NCI-H526 treated with DMSO at 0.1 percent for 48 hours (cell line): ENCODE measurements at regions not wholly inside any gene's neighbourhood (a gene's known extent, or its start where the extent isn't known, plus 50 kb on each side); places are given as distances from the start of the nearest gene placed in this dataset.

Source experiments
- DNase-seq: peaks from one replicate; lab custom pipeline; 2025; lab: John Stamatoyannopoulos, UW

DNA sequence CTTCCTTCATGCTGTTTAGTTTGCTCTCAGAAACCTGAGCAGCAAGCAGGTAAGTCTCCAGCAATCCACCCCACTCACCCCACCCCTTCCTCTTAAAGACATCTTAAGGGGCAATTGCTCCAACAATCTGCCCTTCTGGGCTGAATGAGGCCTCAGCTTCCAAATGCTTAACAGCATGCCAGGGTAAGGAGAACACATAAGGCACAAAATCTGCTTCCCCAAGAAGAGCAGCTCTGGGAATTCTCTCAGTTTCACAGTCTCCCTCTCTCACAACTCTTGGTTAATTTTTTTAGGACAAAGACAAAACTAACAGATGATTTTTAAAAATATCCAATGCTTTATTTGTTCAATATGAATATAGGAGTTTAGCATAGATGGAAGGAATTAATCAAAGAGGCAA is 288.9 kb upstream of the CCDC196 start:
- DNase-seq: no peak

DNA sequence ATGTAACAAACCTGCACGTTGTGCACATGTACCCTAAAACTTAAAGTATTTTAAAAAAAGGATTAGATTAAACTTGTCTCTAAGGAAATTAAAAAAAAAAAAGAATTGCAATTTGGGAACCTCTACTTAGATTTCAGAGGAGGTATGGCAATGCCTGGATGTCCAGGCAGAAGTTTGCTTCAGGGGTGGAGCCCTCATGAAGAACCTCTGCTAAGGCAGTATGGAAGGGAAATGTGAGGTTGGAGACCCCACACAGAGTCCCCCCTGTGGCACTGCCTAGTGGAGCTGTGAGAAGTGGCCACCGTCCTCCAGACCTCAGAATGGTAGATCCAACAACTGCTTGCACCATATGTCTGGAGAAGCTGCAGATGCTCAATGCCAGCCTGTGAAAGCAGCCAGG is 279.6 kb upstream of the CCDC196 start:
- DNase-seq: no peak

DNA sequence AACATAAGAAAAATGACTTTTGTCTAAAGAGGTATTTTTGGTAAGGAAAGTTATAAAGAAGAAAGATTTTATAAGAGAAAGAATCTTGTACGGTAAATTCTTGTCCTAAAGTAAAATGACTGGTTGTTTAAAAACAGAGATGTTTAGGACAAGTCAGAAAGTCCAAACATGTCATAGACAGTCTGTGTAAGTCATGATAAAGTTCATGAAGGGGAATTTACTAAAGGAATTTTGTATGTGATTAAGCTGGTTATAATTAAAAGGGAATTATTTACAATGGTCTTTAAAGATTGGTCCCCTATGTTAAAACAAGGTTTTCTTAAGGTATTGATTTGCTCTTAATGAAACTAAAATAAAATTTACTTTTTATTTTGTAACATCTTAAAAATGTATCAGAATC is 269.4 kb upstream of the CCDC196 start:
- no peak for DNase-seq

DNA sequence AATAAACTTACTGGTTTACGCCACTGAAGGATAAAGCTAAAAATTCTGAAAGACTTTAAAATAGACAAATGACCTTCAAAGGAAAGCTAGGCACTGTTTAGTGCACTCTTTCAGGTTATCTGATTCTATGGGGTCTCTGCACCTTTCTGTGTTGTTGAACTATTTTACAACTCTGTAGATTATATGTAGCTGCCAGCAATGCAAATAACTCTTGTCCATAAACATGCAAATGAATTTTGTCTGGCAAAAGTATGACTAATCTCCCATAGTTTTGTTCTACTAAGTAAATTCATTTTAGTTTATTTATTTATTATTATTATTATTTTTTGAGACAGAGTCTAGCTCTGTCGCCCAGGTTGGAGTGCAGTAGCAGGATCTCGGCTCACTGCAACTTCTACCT is 266.3 kb upstream of the CCDC196 start:
- DNase-seq: peak; percentile 48

DNA sequence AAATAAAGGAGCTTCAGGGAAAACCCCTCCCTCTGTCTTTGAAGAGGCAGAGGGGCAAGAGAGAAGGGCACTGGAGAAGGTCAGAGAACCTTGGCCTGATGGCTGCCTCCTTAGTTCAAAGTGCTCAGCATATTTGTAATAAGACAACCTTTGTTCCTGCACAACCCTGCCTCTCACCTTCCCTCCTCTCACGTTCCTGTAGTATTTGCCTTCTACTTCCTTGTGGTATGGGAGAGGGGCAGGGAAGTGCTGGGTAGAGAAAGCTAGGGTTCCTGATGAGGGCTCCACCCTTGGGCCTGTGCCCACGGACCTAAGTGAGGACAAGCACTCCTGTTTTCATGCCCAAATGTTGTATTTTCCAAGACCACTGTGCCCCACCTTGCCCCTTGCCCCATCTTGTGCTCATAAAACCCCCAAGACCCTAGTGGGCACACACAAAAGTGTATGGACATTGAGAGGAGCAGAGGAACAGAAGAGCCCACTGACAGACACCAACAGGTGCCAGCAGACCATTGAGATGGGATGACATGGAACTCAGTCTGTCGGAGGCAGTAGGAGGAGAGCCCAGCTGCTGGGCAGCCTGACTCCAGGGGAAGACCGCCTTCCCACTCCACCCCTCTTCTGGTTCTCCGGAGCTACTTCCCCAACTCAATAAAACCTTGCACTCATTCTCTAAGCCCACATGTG is 261.5 kb upstream of the CCDC196 start:
- DNase-seq: no peak

DNA sequence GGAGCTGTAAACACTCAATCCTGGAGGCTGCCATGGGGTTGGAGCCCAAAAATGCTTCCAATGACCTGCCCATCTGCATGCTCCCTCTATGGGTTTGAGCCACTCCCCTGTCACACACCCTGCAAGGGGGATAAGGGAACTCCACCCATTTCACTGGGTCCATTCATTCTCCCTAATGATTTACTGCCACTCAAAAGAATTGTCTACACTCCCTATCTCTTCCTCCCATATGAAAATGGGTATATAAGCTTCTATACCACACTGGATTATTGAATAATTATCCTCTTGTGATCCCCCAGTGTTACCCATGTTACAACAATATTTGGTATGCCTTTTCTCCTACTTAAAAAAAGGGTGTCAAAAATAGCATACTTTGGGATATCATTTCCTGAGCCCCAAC is 260.8 kb upstream of the CCDC196 start:
- DNase-seq: no peak

DNA sequence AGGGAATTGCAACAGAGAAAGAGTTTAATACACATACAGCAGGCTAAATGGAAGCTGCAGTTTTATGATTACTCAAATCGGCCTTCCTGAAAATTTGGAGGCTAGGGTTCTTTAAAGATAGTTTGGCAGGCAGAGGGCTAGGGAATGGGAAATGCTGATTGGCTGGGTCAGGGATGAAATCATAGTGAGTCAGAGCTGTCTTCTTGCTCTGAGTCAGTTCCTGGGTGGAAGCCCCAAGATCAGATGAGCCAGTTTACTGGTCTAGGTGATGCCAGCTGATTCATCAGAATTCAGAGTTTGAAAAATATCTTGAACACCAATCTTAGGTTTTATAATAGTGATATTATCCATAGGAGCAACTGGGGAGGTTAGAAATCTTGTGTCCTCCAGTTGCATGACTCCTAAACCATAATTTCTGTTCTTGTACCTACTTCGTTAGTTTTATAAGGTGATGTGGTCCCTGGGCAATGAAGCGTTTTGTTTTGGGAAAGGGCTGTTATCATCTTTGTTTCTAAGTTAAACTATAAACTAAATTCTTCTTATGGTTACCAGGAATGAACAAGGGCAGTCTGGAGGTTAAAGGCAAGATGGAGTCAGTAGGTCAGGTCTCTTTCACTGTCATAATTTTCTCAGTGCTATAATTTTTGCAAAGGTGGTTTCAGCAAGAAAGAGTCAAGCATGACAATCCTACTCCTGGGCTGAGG is 257.8 kb upstream of the CCDC196 start:
- no peak for DNase-seq

DNA sequence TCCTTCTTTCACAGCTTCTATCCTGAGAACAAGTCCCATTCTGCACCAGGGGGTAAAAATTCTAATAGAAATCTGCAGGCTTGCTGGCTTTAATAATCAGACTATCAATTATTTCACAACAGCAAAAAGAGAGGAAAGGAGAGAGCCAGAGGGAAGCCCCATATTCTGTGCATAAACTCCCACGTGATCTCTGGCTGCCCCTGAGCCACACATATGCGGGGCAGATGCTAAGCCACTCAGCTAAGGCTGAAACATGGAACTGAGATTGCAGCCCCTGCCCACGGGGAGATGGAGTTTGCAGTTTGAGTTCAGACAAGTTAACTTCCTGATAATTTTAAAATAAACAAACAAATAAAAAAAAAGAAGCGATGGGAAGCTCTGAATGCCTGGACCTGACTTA is 254.4 kb upstream of the CCDC196 start:
- no peak for DNase-seq

DNA sequence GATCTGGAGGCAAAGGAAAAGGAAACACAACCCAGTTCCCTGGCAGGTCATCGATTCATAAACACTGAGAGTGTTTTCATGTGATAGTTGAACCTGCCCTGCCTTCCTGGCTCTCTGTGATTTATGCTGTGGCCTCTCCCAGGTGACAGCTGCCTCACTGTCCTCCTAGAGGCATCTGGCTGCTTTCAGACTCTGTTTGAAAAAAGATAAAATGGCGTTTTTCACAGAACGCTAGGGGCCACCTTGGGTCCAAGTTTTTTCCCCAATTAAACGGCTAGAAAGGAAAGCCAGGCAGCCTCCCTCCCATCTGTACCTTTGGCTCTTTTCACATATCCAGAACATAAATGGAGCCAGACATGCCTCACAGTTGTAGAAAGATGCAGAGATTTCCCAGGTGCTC is 252.6 kb upstream of the CCDC196 start:
- DNase-seq: no peak

DNA sequence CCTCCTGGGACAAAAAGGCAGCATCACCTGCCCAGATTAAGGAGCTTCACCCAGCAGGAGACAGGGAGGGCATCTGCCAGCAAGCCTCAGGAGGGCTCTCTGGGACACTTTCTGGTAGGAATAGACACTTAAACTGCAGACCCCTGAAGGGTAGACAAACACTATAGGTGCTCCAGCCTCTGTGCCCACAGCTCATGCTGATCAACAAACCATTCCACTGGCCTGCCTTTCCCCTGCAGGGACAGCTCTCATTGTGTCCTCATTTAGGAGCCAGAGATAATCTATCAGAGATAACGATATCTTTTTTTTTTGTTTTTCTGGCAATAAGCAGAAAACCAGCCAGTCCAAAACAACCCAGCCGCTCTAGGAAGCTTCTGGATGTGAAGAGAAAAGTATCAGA is 251.8 kb upstream of the CCDC196 start:
- no peak for DNase-seq

DNA sequence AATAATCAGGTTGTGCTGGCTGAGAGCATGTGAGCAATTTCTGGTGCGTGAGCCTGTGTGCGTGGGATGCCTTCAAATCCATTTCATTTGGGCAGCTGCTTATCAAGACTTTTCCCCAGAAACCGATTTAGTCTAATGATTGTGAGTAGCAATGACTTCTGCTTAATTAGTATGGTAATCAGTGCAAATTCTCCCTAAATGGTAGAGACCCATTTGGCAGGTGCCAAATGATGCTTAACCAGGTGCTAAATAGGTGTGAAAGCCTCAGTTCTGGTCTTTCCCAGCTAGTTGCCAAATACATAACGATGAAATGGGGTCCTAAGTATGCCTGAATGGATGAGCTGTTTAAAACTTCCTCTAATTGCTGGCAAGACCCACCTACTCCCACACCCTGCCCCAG is 248.4 kb upstream of the CCDC196 start:
- DNase-seq: no peak

DNA sequence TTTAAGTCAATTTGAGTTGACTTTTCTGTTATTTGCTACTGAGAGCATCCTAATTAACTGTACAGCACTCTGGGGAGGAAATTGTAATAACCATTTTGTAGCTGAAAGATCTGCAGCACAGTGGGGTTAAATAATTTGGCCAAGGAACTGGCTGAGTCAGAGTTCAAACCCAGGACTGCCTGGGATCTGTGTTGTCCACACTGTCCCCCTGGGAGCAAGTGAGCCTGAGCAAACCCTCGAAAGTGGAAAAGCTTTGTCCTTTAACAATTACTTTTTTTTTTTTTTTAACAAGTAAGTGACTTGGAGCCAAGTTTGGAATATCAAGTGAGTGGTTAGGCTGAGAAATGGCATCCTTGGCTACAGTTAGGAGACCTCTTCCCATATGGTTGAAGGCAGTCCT is 247.2 kb upstream of the CCDC196 start:
- DNase-seq: no peak

DNA sequence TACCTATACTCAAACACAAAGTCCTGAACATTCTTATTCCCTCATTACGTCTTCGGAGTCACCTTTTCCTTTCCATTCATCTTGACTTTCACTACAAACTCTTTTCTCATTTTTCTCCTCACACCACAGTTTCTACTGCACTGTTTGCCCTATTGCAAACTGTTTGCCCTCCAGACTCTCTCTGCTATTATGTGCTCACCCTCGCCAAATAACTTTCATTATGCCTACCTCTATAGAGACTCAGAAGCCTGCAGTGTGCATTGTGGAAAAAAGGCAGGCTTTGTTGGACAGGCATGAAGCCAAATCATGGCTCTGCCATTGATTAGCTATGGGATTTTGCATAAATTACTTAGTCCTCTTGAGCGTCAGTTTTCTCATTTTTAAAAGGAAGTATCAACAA is 246.6 kb upstream of the CCDC196 start:
- no peak for DNase-seq

DNA sequence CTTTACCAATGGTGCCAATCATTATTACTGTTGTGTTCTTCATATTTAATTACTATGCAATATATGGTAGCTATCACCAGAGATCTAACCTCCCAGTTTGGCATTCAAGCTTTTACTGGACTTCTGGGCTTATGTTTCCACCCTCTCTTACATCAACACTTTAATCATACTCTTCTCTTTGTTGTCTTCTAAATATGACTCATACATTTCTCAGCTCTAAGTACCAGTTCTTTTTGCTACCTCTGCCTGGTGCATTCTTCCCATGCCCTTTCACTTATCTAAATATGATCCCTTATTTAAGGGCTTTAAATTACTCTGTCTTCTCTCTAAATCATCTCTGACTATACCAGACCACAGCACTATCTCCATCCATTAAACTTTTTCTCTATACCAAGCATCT is 246.1 kb upstream of the CCDC196 start:
- no peak for DNase-seq

DNA sequence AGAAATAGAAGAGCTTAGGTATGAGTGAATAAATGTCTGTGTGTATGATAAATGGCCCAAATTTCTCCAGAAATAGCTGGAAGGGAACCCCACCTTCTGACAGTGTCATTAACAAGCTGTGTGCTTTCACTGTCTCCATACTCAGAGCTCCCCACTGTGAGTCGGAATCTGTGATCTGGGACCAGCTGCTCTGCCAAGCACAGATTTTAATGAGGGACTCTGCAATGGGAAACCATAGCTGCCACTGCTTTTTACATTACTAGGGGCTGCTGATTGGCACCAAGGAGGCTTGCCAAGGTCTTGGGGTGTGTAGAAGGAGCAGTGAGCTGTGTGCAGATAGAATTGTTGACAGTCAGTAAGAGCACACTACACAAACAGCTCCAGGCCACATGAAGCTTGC is 244.2 kb upstream of the CCDC196 start:
- DNase-seq: no peak

DNA sequence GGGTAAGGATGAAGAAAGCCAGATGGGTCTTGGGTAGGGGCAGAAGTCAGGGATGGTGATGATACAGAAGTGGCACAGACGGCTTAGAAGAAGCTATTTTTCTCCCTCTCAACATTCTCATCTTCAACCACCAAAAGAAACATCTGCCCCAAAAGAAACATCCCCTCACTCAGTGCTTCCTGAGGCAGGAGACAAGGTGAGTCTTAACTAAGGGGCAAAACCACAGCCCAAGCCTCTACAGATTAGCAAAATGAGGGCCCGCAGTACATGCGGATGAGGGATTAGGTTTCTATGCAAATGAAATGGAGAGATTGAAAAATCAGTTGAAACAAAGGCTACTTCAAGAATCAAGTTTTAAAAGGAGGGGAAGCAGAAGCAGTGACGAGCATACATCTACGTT is 241.3 kb upstream of the CCDC196 start:
- no peak for DNase-seq

DNA sequence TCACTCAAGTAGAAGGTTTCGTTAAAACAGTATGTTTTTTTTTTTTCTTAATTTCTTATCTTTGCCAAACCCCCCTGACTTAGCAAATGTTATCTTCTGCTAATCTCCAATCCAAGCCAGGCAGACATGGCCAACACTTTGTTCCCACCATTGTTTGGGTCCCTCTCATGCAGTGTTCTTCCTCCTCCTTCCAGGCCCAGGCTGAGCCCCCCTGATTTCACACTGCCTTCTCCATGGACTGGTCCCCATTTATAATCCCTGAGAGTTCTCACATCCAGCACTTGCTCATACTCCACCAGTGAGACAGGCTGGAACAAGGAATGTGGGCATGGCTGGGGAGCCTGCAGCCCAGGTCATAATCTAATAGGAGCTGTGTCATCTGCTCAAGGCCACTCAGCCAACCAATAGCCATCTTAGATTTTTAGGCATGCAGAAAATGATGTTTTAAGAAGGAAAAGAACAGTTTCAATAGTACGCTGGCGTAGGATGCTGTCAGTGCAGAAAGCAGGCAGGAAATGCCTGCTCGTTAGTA is 238.4 kb upstream of the CCDC196 start:
- no peak for DNase-seq

DNA sequence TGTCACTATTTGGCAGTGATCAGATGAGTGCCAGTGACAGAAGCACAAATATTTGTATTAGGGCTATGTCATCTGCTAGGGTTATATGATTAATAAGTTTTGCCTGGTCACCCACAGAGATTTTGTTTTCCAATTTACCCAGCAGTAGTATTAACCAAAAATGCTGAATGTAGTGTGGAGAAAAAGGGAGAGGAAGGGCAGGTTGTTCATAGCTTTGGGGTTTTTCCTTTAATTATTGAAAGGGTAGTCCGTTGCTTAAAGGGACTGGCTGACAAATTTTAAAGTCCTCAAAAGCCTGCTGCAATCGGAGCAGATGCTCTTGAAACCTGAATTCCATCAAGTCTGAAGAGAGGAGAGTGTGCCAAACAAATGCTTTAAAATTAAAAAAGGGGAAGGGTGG is 237.9 kb upstream of the CCDC196 start:
- DNase-seq: no peak

DNA sequence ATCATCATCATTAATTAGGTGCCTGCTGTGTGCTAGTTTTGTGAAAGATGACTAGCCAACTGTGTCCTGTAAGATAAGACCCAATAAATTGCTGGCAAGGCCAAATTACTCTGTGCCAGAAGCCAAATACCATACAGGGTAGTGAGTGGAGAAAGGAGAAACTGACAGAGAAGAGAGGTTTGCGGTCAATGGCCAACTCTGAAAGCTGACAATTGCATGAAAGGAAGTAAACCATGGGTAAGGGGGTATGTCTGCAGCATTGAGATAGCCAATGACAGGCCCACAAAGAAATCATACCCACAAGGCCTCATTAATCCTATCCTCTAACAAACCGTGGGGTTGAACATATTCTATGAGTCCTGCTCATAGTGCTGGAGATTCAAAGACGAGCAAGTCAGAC is 236.6 kb upstream of the CCDC196 start:
- DNase-seq: no peak

DNA sequence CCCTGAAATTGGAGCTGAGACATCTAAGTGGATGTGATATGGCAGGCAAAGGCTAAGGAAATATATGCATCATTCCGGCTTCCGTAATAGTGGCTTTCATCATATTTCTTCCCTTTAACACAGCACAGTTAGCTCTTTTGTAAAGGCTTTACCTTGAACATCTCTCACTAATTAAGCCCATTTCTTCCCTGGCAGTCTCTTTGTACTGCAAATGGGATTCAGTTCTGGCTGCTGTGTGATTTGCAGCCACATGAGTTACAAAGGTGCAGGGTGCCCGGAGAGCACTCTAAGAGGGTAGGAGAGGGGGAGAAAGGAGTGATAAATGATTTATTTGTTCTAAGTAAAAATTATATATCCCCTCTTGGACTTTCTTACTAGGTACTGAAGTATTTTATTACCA is 232.1 kb upstream of the CCDC196 start:
- no peak for DNase-seq

DNA sequence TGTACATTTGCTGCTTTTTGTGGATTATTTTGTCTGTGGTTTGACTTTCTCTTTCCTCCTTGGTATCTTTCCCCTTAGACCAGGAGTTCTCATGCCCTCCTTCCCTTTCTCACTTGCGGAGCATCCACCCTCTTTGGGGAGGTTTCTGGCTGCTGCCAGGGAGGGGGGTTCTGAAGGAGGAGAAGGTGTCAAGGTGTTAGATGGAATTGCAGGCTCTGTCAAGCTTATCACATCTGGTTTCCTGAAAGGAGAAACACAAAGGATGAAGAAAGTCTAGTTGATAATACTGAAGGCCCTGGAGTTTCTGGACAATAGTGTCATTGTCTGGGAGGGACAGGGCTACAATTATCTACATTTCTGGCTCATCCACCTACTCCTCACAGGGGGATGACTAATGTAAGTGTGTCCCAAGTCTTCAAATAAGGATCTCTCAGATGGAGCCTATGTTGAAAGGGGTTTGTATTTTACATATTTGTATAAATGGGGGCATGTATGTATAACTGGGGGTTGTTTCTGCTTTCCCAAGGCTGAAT is 217.3 kb upstream of the CCDC196 start:
- DNase-seq: no peak

DNA sequence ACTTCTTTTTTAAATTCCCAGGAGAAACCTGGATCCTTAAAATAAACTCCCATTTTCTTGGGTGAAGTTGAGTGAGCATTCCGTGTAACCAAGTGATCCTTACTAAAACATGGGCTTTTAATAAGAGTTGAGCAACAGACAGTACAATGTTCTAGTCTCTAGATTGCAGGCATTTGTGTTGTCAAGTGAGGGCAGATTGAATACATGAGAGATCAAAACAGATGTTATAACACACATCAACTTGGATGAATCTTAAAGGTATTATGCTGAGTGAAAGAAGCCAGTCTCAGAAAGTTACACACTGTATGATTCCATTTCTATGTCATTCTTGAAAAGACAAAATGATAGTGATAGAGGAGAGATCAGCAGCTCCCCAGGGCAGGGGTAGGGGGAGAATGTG is 213.9 kb upstream of the CCDC196 start:
- no peak for DNase-seq

DNA sequence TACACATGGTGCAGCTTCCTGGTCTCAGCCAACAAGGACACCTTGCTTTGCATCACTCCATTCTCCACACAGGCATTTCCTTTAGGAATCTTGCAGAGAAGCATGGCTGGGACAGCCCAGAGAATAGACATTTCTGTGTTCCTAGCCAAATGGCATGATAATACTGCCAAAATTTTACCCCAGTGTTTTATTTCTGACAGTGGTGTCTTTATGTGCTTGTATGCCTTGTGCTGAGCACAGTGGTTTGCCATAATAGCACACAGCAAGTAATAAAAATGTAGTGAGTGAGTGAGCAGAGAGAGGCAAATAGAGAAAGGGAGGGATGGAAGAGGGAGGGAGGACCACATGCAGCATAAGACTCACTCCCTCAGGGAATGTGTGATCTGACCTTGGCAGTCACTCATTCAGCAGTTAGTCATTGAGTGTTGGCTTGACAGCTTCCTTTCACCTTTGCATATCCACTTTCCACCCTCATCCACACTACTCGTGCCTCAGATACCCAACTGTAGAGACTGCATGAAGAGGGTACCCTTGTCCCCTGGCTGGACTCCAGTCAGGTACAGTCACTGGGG is 212.8 kb upstream of the CCDC196 start:
- DNase-seq: no peak
